Activated CD8-positive, alpha-beta T cell treated with anti-CD3 and anti-CD28 coated beads for 36 hours (primary cell): ENCODE measurements at regions not wholly inside any gene's neighbourhood (a gene's known extent, or its start where the extent isn't known, plus 50 kb on each side); places are given as distances from the start of the nearest gene placed in this dataset.

Source experiments
- ATAC-seq: fragments of 200-7000 bp; cut with Tn5 transposase; one replicate; pipeline ENCODE4 v1.10.0; 2021; ENCODE audit warnings: mild to moderate bottlenecking, moderate library complexity
- CTCF ChIA-PET: fragments of 350-600 bp; sonication (Branson Sonifier 250); formaldehyde crosslinking; loops from one replicate; lab custom pipeline; 2021; ENCODE audit warnings: antibody characterized with exemption; lab: Charles Lee
- POLR2A ChIA-PET: fragments of 350-600 bp; sonication (Branson Sonifier 250); formaldehyde crosslinking; loops from one replicate; lab custom pipeline; 2021; ENCODE audit warnings: antibody characterized with exemption; lab: Charles Lee
- DNase-seq: peaks from one replicate; pipeline ENCODE4 v3.0.0-alpha.2; 2020
- H3K27ac Mint-ChIP-seq: one replicate; pipeline ENCODE4 v1.8.0; 2021; ENCODE audit warnings: mild to moderate bottlenecking, mixed read lengths
- H3K27me3 Mint-ChIP-seq: one replicate; pipeline ENCODE4 v1.8.0; 2021; ENCODE audit warnings: mixed read lengths
- H3K36me3 Mint-ChIP-seq: one replicate; pipeline ENCODE4 v1.8.0; 2021; ENCODE audit warnings: low read depth, mixed read lengths
- H3K4me1 Mint-ChIP-seq: one replicate; pipeline ENCODE4 v1.8.0; 2021; ENCODE audit warnings: low read depth, mixed read lengths
- H3K4me3 Mint-ChIP-seq: one replicate; pipeline ENCODE4 v1.8.0; 2021; ENCODE audit warnings: mild to moderate bottlenecking, moderate library complexity, mixed read lengths
- H3K9me3 Mint-ChIP-seq: one replicate; pipeline ENCODE4 v1.8.0; 2021; ENCODE audit warnings: mixed read lengths
- CTCF ChIP-seq: fragments of 200-600 bp; IDR thresholded peaks from one replicate; pipeline ENCODE4 v1.8.0; 2022; ENCODE audit warnings: antibody characterized with exemption, mild to moderate bottlenecking
- intact Hi-C: fragments of 100-400 bp; cut with micrococcal nuclease; formaldehyde crosslinking; loops from one replicate; pipeline ENCODE4 v1.10.0; 2022

DNA sequence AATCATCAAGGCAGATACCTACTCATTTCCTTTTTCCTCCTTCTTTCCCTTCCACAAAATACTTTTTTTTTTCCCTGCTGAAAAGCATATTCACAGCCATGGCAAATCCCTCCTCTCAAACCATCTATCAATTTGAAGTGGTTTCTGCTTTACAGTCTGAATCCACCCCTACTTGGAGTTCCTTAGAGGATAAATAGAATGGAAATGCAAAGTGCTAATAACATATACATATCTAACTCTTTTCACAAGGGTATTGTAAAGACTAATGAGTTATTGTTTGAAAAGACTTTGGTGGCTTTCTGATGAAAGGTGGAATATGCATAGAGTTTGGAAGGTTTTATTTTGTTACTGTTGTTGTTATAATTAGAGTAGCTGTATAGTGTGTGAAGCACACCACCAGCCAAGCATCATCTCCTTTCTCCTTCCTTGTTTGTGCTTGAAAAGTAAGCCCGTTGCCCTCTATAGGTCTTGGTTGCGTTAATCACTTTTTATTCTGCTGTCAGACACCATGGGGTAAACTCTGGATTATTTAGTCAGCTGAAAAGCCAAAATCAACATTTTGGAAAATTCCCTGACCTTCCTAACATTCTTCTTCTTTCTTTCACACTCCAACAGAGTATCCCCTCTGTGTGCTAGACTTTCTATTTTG is 2126.9 kb upstream of the CELF4 start:
- Mint-ChIP-seq H3K27ac (no peak overlapping the region), H3K4me3 (no peak overlapping the region), H3K36me3 (no peaks in the 10 kb centered on the region), H3K27me3 (no peaks in the 10 kb centered on the region), H3K4me1 (no peaks in the 10 kb centered on the region), H3K9me3 (peaks cover 3% of the 10 kb centered on the region)
- TF ChIP-seq CTCF: no peak
- intact Hi-C loops: no loop called here
- DNase-seq (no peak), ATAC-seq (no peak)
- ChIA-PET CTCF (no interaction called here), POLR2A (no interaction called here)

DNA sequence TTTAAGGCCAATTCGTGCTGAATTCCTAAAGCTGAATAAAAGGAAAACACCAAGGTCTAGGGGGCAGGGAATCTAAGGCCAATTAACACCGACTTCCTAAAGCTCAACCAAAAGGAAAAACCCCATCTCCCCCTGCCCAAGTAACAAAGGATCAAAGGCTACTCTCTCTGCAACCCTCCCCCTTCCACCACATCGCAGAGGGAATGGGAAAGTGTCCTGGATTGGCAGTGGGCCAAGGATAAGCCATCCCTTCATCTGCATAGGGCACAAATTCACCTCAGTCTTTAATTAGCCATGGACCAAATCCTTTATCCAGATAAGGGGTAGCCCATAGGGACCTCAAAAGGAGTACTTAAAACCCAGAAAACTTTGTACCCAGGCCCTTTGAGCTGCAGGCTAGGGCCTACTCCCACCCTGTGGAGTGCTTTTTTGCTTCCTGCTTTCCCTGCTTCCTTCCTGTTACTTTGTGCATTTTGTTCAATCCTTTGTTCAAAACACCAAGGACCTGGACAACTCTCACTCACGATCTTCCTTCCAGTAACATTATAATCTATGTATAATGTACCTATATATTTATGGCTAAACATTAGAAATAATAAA is 2119.8 kb upstream of the CELF4 start:
- intact Hi-C loops: no loop called here
- ATAC-seq: no peak
- POLR2A ChIA-PET: no interaction called here
- Mint-ChIP-seq H3K36me3 (no peaks in the 10 kb centered on the region), H3K9me3 (no peaks in the 10 kb centered on the region), H3K4me1 (no peaks in the 10 kb centered on the region), H3K4me3 (no peak overlapping the region), H3K27me3 (no peaks in the 10 kb centered on the region), H3K27ac (no peak overlapping the region)
- DNase-seq: no peak
- no peak for TF ChIP-seq CTCF
- CTCF ChIA-PET: no interaction called here

DNA sequence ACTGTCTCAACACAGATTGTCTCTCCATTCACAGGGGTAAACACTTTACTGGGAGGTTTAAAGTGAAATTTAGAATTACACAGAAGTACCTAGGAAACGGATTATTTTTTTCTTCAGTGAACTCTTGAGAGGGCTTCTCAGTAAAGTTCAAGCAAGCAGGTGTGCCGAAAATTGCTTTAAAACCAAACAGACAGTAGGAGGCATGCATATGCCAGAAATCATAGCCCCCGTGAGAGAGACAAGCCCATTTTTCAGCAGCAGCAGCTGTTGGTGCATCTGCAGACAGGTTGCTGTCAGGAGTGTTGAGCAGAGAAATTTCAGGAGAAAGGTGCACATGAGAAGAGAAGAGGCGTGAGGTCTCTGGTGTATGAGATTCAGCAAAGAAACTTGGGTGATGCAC is 2115.5 kb upstream of the CELF4 start:
- no peak for DNase-seq
- POLR2A ChIA-PET: no interaction called here
- TF ChIP-seq CTCF: no peak
- no peaks in the 10 kb centered on the region for H3K27me3 Mint-ChIP-seq
- H3K36me3 Mint-ChIP-seq: no peaks in the 10 kb centered on the region
- no peak overlapping the region for H3K27ac Mint-ChIP-seq
- H3K9me3 Mint-ChIP-seq: no peaks in the 10 kb centered on the region
- no peaks in the 10 kb centered on the region for H3K4me1 Mint-ChIP-seq
- intact Hi-C loops: no loop called here
- no peak overlapping the region for H3K4me3 Mint-ChIP-seq
- no peak for ATAC-seq
- CTCF ChIA-PET: no interaction called here

DNA sequence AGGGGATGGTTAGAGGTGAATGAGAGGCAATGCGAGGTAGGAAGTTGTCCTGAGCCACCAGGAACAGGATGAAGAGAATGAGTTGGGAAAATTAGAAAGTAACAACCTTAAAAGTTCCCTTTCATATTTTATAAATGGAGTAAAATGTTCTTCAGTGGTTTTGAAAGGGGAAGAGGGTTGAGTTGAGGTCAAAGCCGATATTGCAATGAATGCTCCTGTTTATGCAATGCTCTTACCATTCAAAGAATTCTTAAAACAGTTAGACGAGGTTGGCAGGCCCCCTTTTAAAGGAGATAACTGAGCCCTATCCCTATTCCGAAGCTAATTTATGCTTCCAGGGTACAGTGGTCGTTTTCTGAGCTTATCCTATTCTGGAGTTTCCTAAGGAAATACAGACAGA is 2110.3 kb upstream of the CELF4 start:
- CTCF ChIA-PET: no interaction called here
- Mint-ChIP-seq H3K27me3 (no peaks in the 10 kb centered on the region), H3K4me3 (no peak overlapping the region), H3K27ac (no peak overlapping the region), H3K36me3 (no peaks in the 10 kb centered on the region), H3K9me3 (no peaks in the 10 kb centered on the region), H3K4me1 (no peaks in the 10 kb centered on the region)
- ATAC-seq (no peak), DNase-seq (no peak)
- intact Hi-C loops: no loop called here
- no peak for TF ChIP-seq CTCF
- POLR2A ChIA-PET: no interaction called here

- ChIA-PET CTCF (no interaction called here), POLR2A (no interaction called here)
- no peak for TF ChIP-seq CTCF
- Mint-ChIP-seq H3K9me3 (no peaks in the 10 kb centered on the region), H3K4me1 (no peaks in the 10 kb centered on the region), H3K36me3 (no peaks in the 10 kb centered on the region), H3K27me3 (no peaks in the 10 kb centered on the region), H3K27ac (no peak overlapping the region), H3K4me3 (no peak overlapping the region)
- no peak for ATAC-seq
- no peak for DNase-seq
- intact Hi-C loops: no loop called here
Observed at GRCh38 chr18:39675368-39675767, 2109.8 kb upstream of the CELF4 start.
